Fibroblast of skin of back (primary cell): ENCODE measurements at regions not wholly inside any gene's neighbourhood (a gene's known extent, or its start where the extent isn't known, plus 50 kb on each side); places are given as distances from the start of the nearest gene placed in this dataset.
A peak's percentile ranks its signal among the peaks of the same experiment; 100 is the strongest.
"Not testable (repeated sequence)": the region's sequence is repeated elsewhere in the genome, so short reads cannot be mapped to it uniquely, and the experiment has no call there.

Experiments
- DNase-seq: peaks from one replicate; pipeline ENCODE4 v3.0.0-alpha.2; 2013

GRCh38 chr4:15163284-15163645 lies 161.0 kb downstream of the CPEB2 start:
- DNase-seq = no peak

- peak; percentile 61 for DNase-seq
Measured at GRCh38 chr4:15164571-15164970, 162.3 kb downstream of the CPEB2 start.

- no peak for DNase-seq
Measured at GRCh38 chr4:15167743-15168142, 165.5 kb downstream of the CPEB2 start.

- no peak for DNase-seq
Measured at GRCh38 chr4:15168759-15169158, 166.5 kb downstream of the CPEB2 start.

GRCh38 chr4:15171725-15172124 lies 169.4 kb downstream of the CPEB2 start:
- no peak for DNase-seq

GRCh38 chr4:15173251-15173650 lies 171.0 kb downstream of the CPEB2 start:
- DNase-seq = no peak

- DNase-seq = not testable (repeated sequence)
Measured at GRCh38 chr4:15174168-15174567, 171.9 kb downstream of the CPEB2 start.

- DNase-seq = not testable (repeated sequence)
Measured at GRCh38 chr4:15179842-15180241, 177.6 kb downstream of the CPEB2 start.

- peak; percentile 80 for DNase-seq
Measured at GRCh38 chr4:15182600-15183220, 180.4 kb downstream of the CPEB2 start.

GRCh38 chr4:15186149-15186548 lies 183.9 kb downstream of the CPEB2 start:
- peak; percentile 91 for DNase-seq

GRCh38 chr4:15186806-15187205 lies 184.5 kb downstream of the CPEB2 start:
- DNase-seq = peak; percentile 81

- DNase-seq = no peak
Measured at GRCh38 chr4:15188605-15189539, 186.6 kb downstream of the CPEB2 start.

- peak; percentile 23 for DNase-seq
Measured at GRCh38 chr4:15194520-15194919, 192.2 kb downstream of the CPEB2 start.

- peak; percentile 57 for DNase-seq
Measured at GRCh38 chr4:15197005-15197404, 194.7 kb downstream of the CPEB2 start.

- DNase-seq = peak; percentile 75
Measured at GRCh38 chr4:15198070-15198727, 195.9 kb downstream of the CPEB2 start.

GRCh38 chr4:15201782-15202181 lies 199.5 kb downstream of the CPEB2 start:
- no peak for DNase-seq

GRCh38 chr4:15202481-15202880 lies 200.2 kb downstream of the CPEB2 start:
- peak; percentile 9 for DNase-seq

- not testable (repeated sequence) for DNase-seq
Measured at GRCh38 chr4:15206526-15206925, 204.2 kb downstream of the CPEB2 start.

- DNase-seq = no peak
Measured at GRCh38 chr4:15213302-15213970, 211.2 kb downstream of the CPEB2 start.

GRCh38 chr4:15215109-15215508 lies 212.7 kb upstream of the C1QTNF7 start:
- DNase-seq = no peak

GRCh38 chr4:15226203-15226602 lies 201.6 kb upstream of the C1QTNF7 start:
- DNase-seq = no peak

- DNase-seq = peak; percentile 86
Measured at GRCh38 chr4:15231265-15232091, 196.4 kb upstream of the C1QTNF7 start.
